ENCODE measurements at regions not wholly inside any gene's neighbourhood (a gene's known extent, or its start where the extent isn't known, plus 50 kb on each side); places are given as distances from the start of the nearest gene placed in this dataset.

- no peak for TF ChIP-seq CTCF (IDR thresholded peaks at IDR 0.05)
- TF ChIP-seq POLR2AphosphoS5 (IDR thresholded peaks at IDR 0.05) = no peak
These were observed 368.4 kb downstream of the PRDM5 start for GRCh38 chr4:120554086-120554485.
